Mesenteric fat pad (tissue), 1 donor: ENCODE measurements at regions not wholly inside any gene's neighbourhood (a gene's known extent, or its start where the extent isn't known, plus 50 kb on each side); places are given as distances from the start of the nearest gene placed in this dataset.
A peak's percentile ranks its signal among the peaks of the same experiment; 100 is the strongest.
"Not testable (repeated sequence)": the region's sequence is repeated elsewhere in the genome, so short reads cannot be mapped to it uniquely, and the experiment has no call there.

Experiments used
- DNase-seq: peaks from one replicate; pipeline ENCODE4 v3.0.0-alpha.2; 2020; ENCODE audit warnings: low spot score
- donor health status: DM: yes; HTN: yes; CAD: no.

GRCh38 chr16:29260683-29261426 is 145.7 kb downstream of the NPIPB11 start:
- DNase-seq: not testable (repeated sequence)

GRCh38 chr16:29259635-29260457 is 146.7 kb downstream of the NPIPB11 start:
- DNase-seq: not testable (repeated sequence)

GRCh38 chr16:29258946-29259634 is 147.4 kb downstream of the NPIPB11 start:
- not testable (repeated sequence) for DNase-seq

- not testable (repeated sequence) for DNase-seq
Measured at GRCh38 chr16:29257419-29258336, 148.8 kb downstream of the NPIPB11 start.

GRCh38 chr16:29256501-29256981 is 150.0 kb downstream of the NPIPB11 start:
- DNase-seq: no peak

- DNase-seq: not testable (repeated sequence)
Measured at GRCh38 chr16:29255957-29256356, 150.6 kb downstream of the NPIPB11 start.

GRCh38 chr16:29255496-29255796 is 151.1 kb downstream of the NPIPB11 start:
- not testable (repeated sequence) for DNase-seq

GRCh38 chr16:29254676-29255495 is 151.6 kb downstream of the NPIPB11 start:
- no peak for DNase-seq

GRCh38 chr16:29253716-29254590 is 152.6 kb downstream of the NPIPB11 start:
- not testable (repeated sequence) for DNase-seq

GRCh38 chr16:29253066-29253590 is 153.4 kb downstream of the NPIPB11 start:
- DNase-seq: not testable (repeated sequence)

- DNase-seq: not testable (repeated sequence)
Measured at GRCh38 chr16:29252311-29252710, 154.2 kb downstream of the NPIPB11 start.

- not testable (repeated sequence) for DNase-seq
Measured at GRCh38 chr16:29251571-29252011, 154.9 kb downstream of the NPIPB11 start.

GRCh38 chr16:29250923-29251434 is 155.5 kb downstream of the NPIPB11 start:
- not testable (repeated sequence) for DNase-seq

GRCh38 chr16:29250469-29250868 is 156.0 kb downstream of the NPIPB11 start:
- not testable (repeated sequence) for DNase-seq

- DNase-seq: not testable (repeated sequence)
Measured at GRCh38 chr16:29248940-29249318, 157.6 kb downstream of the NPIPB11 start.

GRCh38 chr16:29248306-29248939 is 158.1 kb downstream of the NPIPB11 start:
- not testable (repeated sequence) for DNase-seq

GRCh38 chr16:29246091-29246490 is 160.4 kb downstream of the NPIPB11 start:
- not testable (repeated sequence) for DNase-seq

GRCh38 chr16:29237971-29238370 is 168.5 kb downstream of the NPIPB11 start:
- peak; percentile 8 for DNase-seq
